Panc1 (cell line): ENCODE measurements at regions not wholly inside any gene's neighbourhood (a gene's known extent, or its start where the extent isn't known, plus 50 kb on each side); places are given as distances from the start of the nearest gene placed in this dataset.

Source experiments
- ATAC-seq: fragments of 200-7000 bp; cut with Tn5 transposase; 2 replicates; pipeline ENCODE4 v1.9.1; 2020; ENCODE audit warnings: mild to moderate bottlenecking, moderate library complexity
- BruUV-seq: library from RNA; stranded (reverse); fragments of 400-500 nt; replicated peaks from 2 replicates; lab custom pipeline; 2021; lab: Mats Ljungman, UMichigan
- CTCF ChIA-PET: fragments of 300-600 bp; sonication (Branson Sonifier 250); formaldehyde crosslinking; loops from one replicate; lab custom pipeline; 2022; ENCODE audit warnings: antibody characterized with exemption; lab: Charles Lee
- POLR2A ChIA-PET: fragments of 300-600 bp; sonication (Branson Sonifier 250); formaldehyde crosslinking; loops from one replicate; lab custom pipeline; 2022; ENCODE audit warnings: antibody characterized with exemption; lab: Charles Lee
- DNase-seq: peaks from one replicate; pipeline ENCODE4 v3.0.0-alpha.2; 2010; ENCODE audit warnings: low read depth, low spot score
- H3K27ac ChIP-seq: 2 replicates; pipeline ENCODE4 v1.5.1; 2011; ENCODE audit warnings: mild to moderate bottlenecking, low read length, inconsistent platforms
- H3K27me3 ChIP-seq: fragments of 200-500 bp; sonication (Bioruptor generic); 2 replicates; pipeline ENCODE4 v1.6.0; 2014; ENCODE audit warnings: low read length, inconsistent platforms; ENCODE audit not compliant: control insufficient read depth, insufficient read depth
- H3K36me3 ChIP-seq: fragments of 200-500 bp; sonication (Bioruptor generic); 2 replicates; pipeline ENCODE4 v1.5.1; 2014; ENCODE audit warnings: inconsistent platforms, mild to moderate bottlenecking, low read length, moderate library complexity; ENCODE audit not compliant: control insufficient read depth, insufficient read depth
- H3K4me1 ChIP-seq: 2 replicates; pipeline ENCODE4 v1.5.1; 2011; ENCODE audit warnings: inconsistent platforms, mild to moderate bottlenecking, low read length, moderate library complexity; ENCODE audit not compliant: control insufficient read depth, insufficient read depth
- H3K4me3 ChIP-seq, 2 experiments: 2 replicates each; pipeline ENCODE4 v1.5.1; 2011 to 2012; ENCODE audit warnings: low read depth in 2 of 2, low read length in 2 of 2, mild to moderate bottlenecking in 2 of 2, inconsistent platforms in 1 of 2, moderate library complexity in 1 of 2
- H3K9me3 ChIP-seq: fragments of 200-500 bp; sonication (Bioruptor generic); 2 replicates; pipeline ENCODE4 v1.5.1; 2014; ENCODE audit warnings: low read depth, mild to moderate bottlenecking, inconsistent platforms, low read length, moderate library complexity; ENCODE audit not compliant: control insufficient read depth, insufficient read depth
- POLR2AphosphoS5 ChIP-seq: IDR thresholded peaks from 2 replicates; pipeline ENCODE4 v1.6.1; 2012; ENCODE audit warnings: mild to moderate bottlenecking, low read depth, low read length, moderate library complexity
- REST ChIP-seq, 2 experiments: IDR thresholded peaks; 2 replicates each; pipeline ENCODE4 v1.6.1; 2011 to 2012; ENCODE audit warnings: low read depth in 2 of 2, control low read depth in 1 of 2, low read length in 1 of 2, mild to moderate bottlenecking in 1 of 2, moderate library complexity in 1 of 2; ENCODE audit not compliant: insufficient read depth in 1 of 2
- SIN3A ChIP-seq: IDR thresholded peaks from 2 replicates; pipeline ENCODE4 v1.6.1; 2012; ENCODE audit warnings: low read depth, mild to moderate bottlenecking, low read length, moderate library complexity, borderline replicate concordance; ENCODE audit not compliant: insufficient read depth
- TCF7L2 ChIP-seq: IDR thresholded peaks from 2 replicates; pipeline ENCODE4 v1.6.1; 2011; ENCODE audit warnings: mild to moderate bottlenecking, low read depth, low read length, inconsistent platforms
- in situ Hi-C: cut with HindIII; loops from 2 replicates; pipeline ENCODE4 v1.10.0; 2016; ENCODE audit warnings: low sequenced_read_pairs, low pct_unique_long_range_greater_than_20kb
- intact Hi-C: fragments of 100-400 bp; cut with micrococcal nuclease; formaldehyde crosslinking; loops from one replicate; pipeline ENCODE4 v1.10.0; 2022; ENCODE audit not compliant: unreplicated experiment
- TF ChIP-seq, protein P1 (sequence below): fragments of 450-650 bp; IDR thresholded peaks from 2 replicates; pipeline ENCODE4 v1.5.1; 2017; ENCODE audit warnings: mild to moderate bottlenecking

- Histone ChIP-seq H3K36me3 (no peaks in the 10 kb centered on the region), H3K4me3 (no peak overlapping the region), H3K27me3 (no peaks in the 10 kb centered on the region), H3K9me3 (no peaks in the 10 kb centered on the region), H3K4me1 (no peaks in the 10 kb centered on the region), H3K27ac (no peak overlapping the region)
- ChIA-PET POLR2A (no interaction called here), CTCF (no interaction called here)
- DNase-seq (no peak), ATAC-seq (no peak)
- BruUV-seq = no TSS peak
- in situ Hi-C loops (no loop called here), intact Hi-C loops (no loop called here)
- TF ChIP-seq POLR2AphosphoS5 = no peak
- TF ChIP-seq SIN3A = no peak
- TF ChIP-seq REST (IDR thresholded peaks at IDR 0.05; ENCODE audit: insufficient read depth in 1 of 2, low read depth in 2 of 2, low read length in 1 of 2) = no peak
- no peak for TF ChIP-seq TCF7L2
- TF ChIP-seq, protein P1, sequence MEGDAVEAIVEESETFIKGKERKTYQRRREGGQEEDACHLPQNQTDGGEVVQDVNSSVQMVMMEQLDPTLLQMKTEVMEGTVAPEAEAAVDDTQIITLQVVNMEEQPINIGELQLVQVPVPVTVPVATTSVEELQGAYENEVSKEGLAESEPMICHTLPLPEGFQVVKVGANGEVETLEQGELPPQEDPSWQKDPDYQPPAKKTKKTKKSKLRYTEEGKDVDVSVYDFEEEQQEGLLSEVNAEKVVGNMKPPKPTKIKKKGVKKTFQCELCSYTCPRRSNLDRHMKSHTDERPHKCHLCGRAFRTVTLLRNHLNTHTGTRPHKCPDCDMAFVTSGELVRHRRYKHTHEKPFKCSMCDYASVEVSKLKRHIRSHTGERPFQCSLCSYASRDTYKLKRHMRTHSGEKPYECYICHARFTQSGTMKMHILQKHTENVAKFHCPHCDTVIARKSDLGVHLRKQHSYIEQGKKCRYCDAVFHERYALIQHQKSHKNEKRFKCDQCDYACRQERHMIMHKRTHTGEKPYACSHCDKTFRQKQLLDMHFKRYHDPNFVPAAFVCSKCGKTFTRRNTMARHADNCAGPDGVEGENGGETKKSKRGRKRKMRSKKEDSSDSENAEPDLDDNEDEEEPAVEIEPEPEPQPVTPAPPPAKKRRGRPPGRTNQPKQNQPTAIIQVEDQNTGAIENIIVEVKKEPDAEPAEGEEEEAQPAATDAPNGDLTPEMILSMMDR = no peak; the same call in 1 of the 2 replicates
Measured at GRCh38 chr15:91476861-91477260, 376.6 kb upstream of the SLCO3A1 start.

- Histone ChIP-seq H3K4me3 (no peak overlapping the region), H3K27ac (no peak overlapping the region), H3K9me3 (no peaks in the 10 kb centered on the region), H3K36me3 (no peaks in the 10 kb centered on the region), H3K4me1 (no peaks in the 10 kb centered on the region), H3K27me3 (no peaks in the 10 kb centered on the region)
- TF ChIP-seq TCF7L2 (no peak), POLR2AphosphoS5 (no peak), SIN3A (no peak), REST (IDR thresholded peaks at IDR 0.05; ENCODE audit: insufficient read depth in 1 of 2, low read depth in 2 of 2, low read length in 1 of 2) (no peak)
- TF ChIP-seq, protein P1 = no peak
- POLR2A ChIA-PET = no interaction called here
- no TSS peak for BruUV-seq
- DNase-seq = no peak
- CTCF ChIA-PET = no interaction called here
- intact Hi-C loops (no loop called here), in situ Hi-C loops (no loop called here)
- no peak for ATAC-seq
Measured at GRCh38 chr15:91478717-91479191, 374.8 kb upstream of the SLCO3A1 start.
